RWPE2 (cell line): ENCODE measurements at regions not wholly inside any gene's neighbourhood (a gene's known extent, or its start where the extent isn't known, plus 50 kb on each side); places are given as distances from the start of the nearest gene placed in this dataset.

Experiments used
- ATAC-seq: fragments of 200-7000 bp; cut with Tn5 transposase; 3 replicates; pipeline ENCODE4 v1.9.1; 2021; ENCODE audit warnings: low read depth
- DNase-seq: peaks from one replicate; pipeline ENCODE4 v3.0.0-alpha.2; 2020; ENCODE audit warnings: low spot score
- H3K27ac ChIP-seq: fragments of 450-650 bp; 2 replicates; pipeline ENCODE4 v1.5.1; 2017; ENCODE audit warnings: mild to moderate bottlenecking; ENCODE audit not compliant: poor library complexity, severe bottlenecking
- H3K27me3 ChIP-seq: fragments of 250-450 bp; sonication (Bioruptor Pico); 2 replicates; pipeline ENCODE4 v1.5.1; 2021; ENCODE audit warnings: mild to moderate bottlenecking, moderate library complexity; ENCODE audit not compliant: insufficient read depth, poor library complexity, severe bottlenecking
- H3K36me3 ChIP-seq: fragments of 250-450 bp; sonication (Bioruptor Pico); 2 replicates; pipeline ENCODE4 v1.5.1; 2020; ENCODE audit warnings: low read depth, mild to moderate bottlenecking, moderate library complexity
- H3K4me1 ChIP-seq: fragments of 250-450 bp; sonication (Bioruptor Pico); 2 replicates; pipeline ENCODE4 v1.5.1; 2021; ENCODE audit warnings: mild to moderate bottlenecking, moderate library complexity; ENCODE audit not compliant: insufficient read depth, poor library complexity, severe bottlenecking
- H3K4me3 ChIP-seq: fragments of 250-450 bp; sonication (Bioruptor Pico); 2 replicates; pipeline ENCODE4 v1.5.1; 2021; ENCODE audit warnings: mild to moderate bottlenecking, moderate library complexity; ENCODE audit not compliant: severe bottlenecking
- H3K9me3 ChIP-seq: fragments of 250-450 bp; sonication (Bioruptor Pico); 2 replicates; pipeline ENCODE4 v1.5.1; 2021; ENCODE audit warnings: mild to moderate bottlenecking, moderate library complexity; ENCODE audit not compliant: severe bottlenecking
- TF ChIP-seq, protein P1 (sequence below): fragments of 450-650 bp; IDR thresholded peaks from one replicate; pipeline ENCODE4 v1.5.1; 2017; ENCODE audit warnings: mild to moderate bottlenecking, moderate library complexity; ENCODE audit not compliant: poor library complexity, severe bottlenecking

DNA sequence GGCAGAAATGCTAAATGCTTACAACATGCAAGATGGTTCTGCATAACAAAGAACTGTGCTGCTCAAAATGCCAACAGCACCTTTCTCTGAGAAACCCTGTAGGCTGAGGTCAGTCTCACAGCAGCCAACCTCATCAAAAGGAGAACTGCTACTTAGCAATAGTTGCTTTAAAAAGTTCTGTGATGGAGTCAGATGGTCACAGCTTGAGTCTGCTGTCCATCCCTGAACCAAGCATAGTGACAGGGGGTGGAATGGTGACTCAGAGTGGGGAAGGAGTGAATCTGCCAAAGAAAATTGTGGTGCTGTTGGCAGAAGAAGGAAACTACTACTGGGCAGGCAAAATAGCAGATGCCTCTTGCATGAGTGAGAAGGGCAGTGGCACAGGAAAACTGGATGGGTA is 106.0 kb upstream of the FAM78B start:
- ATAC-seq, result no peak

DNA sequence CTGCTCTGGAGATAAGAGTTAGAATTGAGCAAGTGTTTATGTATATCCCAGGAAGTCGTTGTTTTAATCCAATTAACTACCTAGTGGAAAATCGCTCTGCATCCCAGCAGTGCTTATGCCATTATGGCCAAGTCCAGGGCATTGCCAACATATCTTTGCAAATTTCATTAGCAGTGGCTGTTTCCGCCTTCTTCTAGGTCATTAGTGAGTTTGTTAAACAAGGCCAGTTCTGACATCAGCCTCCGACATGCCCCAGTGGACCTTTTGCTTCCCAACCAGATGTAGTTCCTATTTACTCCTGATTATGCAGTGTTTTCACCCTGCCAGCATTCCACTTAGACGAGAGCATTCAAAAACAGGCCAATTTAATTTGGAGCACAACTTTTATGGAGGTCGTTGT is 106.8 kb upstream of the FAM78B start:
- Histone ChIP-seq H3K4me3 (no peak overlapping the region), H3K9me3 (no peaks in the 10 kb centered on the region), H3K4me1 (no peaks in the 10 kb centered on the region), H3K27ac (no peak overlapping the region), H3K27me3 (no peaks in the 10 kb centered on the region), H3K36me3 (no peaks in the 10 kb centered on the region)
- ATAC-seq, result no peak
- DNase-seq, result no peak
- TF ChIP-seq, protein P1, sequence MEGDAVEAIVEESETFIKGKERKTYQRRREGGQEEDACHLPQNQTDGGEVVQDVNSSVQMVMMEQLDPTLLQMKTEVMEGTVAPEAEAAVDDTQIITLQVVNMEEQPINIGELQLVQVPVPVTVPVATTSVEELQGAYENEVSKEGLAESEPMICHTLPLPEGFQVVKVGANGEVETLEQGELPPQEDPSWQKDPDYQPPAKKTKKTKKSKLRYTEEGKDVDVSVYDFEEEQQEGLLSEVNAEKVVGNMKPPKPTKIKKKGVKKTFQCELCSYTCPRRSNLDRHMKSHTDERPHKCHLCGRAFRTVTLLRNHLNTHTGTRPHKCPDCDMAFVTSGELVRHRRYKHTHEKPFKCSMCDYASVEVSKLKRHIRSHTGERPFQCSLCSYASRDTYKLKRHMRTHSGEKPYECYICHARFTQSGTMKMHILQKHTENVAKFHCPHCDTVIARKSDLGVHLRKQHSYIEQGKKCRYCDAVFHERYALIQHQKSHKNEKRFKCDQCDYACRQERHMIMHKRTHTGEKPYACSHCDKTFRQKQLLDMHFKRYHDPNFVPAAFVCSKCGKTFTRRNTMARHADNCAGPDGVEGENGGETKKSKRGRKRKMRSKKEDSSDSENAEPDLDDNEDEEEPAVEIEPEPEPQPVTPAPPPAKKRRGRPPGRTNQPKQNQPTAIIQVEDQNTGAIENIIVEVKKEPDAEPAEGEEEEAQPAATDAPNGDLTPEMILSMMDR, result no peak

More for the DNA sequence above, 106.0 kb upstream of the FAM78B start:
- Histone ChIP-seq H3K27me3 (no peaks in the 10 kb centered on the region), H3K9me3 (no peaks in the 10 kb centered on the region), H3K27ac (no peak overlapping the region), H3K4me1 (no peaks in the 10 kb centered on the region), H3K4me3 (no peak overlapping the region), H3K36me3 (no peaks in the 10 kb centered on the region)
- TF ChIP-seq, protein P1, result no peak
- no peak for DNase-seq

DNA sequence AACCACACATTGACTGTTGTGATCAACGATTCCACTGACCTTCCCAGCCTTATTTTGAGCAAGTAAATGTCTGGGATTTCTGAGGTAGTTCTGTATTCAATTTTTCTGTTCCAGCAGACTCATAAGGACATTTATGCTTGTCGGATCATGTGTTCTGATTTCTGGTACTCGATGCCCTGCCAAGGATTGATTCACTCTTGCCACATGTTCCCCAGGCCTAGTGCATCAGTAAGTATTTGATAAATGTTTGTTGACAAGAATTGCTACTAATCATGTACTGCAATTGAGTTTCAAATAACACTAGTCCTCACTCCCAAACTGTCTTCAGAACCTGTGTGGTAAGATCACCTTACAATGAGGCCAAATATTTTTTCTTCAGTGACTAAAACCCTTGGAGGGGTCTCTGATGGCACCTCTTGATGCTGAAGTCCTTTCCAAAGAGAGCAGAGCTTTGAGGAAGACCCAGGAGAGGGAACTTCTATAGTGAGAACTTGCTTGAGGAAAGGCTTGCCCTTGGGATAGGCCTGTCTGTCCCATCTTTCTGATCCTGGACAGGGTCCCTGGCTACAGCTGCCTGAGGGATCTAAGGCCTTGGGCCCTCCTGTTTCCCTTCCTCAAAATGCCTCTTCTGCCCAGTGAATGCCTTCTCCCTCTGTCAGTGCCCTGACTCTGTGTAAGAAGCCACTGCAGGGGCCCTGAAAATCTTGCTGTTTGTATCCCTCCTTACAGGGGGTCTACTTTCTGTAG is 115.8 kb upstream of the FAM78B start:
- ATAC-seq (no peak), DNase-seq (no peak)
- H3K9me3 ChIP-seq, result no peaks in the 10 kb centered on the region
- H3K4me1 ChIP-seq, result no peaks in the 10 kb centered on the region
- H3K27me3 ChIP-seq, result no peaks in the 10 kb centered on the region
- H3K27ac ChIP-seq, result no peak overlapping the region
- TF ChIP-seq, protein P1, result no peak
- H3K36me3 ChIP-seq, result no peaks in the 10 kb centered on the region
- no peak overlapping the region for H3K4me3 ChIP-seq

DNA sequence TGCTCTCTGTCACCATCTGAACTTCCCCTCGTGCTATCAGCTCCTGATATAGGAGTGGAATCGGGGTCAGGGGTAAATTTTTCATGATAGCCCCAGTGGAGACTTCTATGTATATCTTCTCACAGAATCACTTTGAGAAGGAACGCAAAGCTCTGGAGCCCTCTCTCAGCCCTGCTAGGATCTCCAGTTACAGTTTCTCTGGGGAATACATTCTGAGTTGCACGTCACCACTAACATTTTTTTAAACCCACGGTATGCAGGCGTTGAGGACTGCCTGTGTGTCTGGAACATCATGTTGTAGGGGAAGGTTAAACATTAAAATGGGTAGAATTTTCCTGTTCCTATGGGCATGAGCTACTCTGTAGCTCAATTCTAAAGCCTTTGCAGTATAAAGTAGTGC is 116.4 kb upstream of the FAM78B start:
- DNase-seq, result no peak
- H3K4me1 ChIP-seq, result no peaks in the 10 kb centered on the region
- no peak overlapping the region for H3K4me3 ChIP-seq
- TF ChIP-seq, protein P1, result no peak
- H3K27me3 ChIP-seq, result no peaks in the 10 kb centered on the region
- no peaks in the 10 kb centered on the region for H3K9me3 ChIP-seq
- no peaks in the 10 kb centered on the region for H3K36me3 ChIP-seq
- no peak for ATAC-seq
- H3K27ac ChIP-seq, result no peak overlapping the region

DNA sequence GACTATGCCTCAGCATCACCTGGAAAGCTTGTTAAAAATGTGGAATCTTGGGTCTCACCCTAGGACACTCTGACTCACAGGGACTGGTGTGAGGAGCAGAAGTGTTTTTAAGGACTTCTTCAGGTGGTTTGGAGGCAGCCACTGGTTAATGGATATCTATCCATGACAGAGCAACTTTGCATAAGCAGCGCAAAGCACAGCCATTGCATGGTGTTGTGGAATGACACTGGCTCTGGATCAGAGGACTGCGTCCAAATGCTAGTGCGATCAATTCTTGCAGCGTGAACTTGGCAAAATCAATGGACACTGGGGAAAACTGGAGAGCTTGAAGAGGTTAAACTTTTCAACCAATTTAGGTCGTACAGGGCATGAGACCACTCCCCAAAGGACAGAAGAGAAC is 116.8 kb upstream of the FAM78B start:
- Histone ChIP-seq H3K36me3 (no peaks in the 10 kb centered on the region), H3K27ac (no peak overlapping the region), H3K27me3 (no peaks in the 10 kb centered on the region), H3K4me3 (no peak overlapping the region), H3K9me3 (no peaks in the 10 kb centered on the region), H3K4me1 (no peaks in the 10 kb centered on the region)
- DNase-seq, result no peak
- no peak for ATAC-seq
- TF ChIP-seq, protein P1, result no peak
